Lower lobe of right lung (tissue), 2 donors: ENCODE measurements at regions not wholly inside any gene's neighbourhood (a gene's known extent, or its start where the extent isn't known, plus 50 kb on each side); places are given as distances from the start of the nearest gene placed in this dataset.
A peak's percentile ranks its signal among the peaks of the same experiment; 100 is the strongest.

ENCODE experiments used
- ATAC-seq, 2 donors: fragments of 200-7000 bp; cut with Tn5 transposase; one replicate each; pipeline ENCODE4 v1.9.1; 2020 to 2022; ENCODE audit warnings: mild to moderate bottlenecking in 2 of 2, moderate library complexity in 2 of 2
- DNase-seq: peaks from one replicate; pipeline ENCODE4 v3.0.0-alpha.2; 2020
- H3K27ac ChIP-seq: fragments of 200-600 bp; one replicate; pipeline ENCODE4 v1.8.0; 2022
- H3K27me3 ChIP-seq: fragments of 200-600 bp; one replicate; pipeline ENCODE4 v1.8.0; 2022; ENCODE audit warnings: low read depth
- H3K36me3 ChIP-seq: fragments of 200-600 bp; one replicate; pipeline ENCODE4 v1.8.0; 2022; ENCODE audit warnings: mild to moderate bottlenecking
- H3K4me1 ChIP-seq: fragments of 200-600 bp; one replicate; pipeline ENCODE4 v1.8.0; 2022
- H3K4me3 ChIP-seq: fragments of 200-600 bp; one replicate; pipeline ENCODE4 v1.8.0; 2022; ENCODE audit warnings: mild to moderate bottlenecking
- H3K9me3 ChIP-seq: fragments of 200-600 bp; one replicate; pipeline ENCODE4 v1.8.0; 2022
- CTCF ChIP-seq: fragments of 200-600 bp; IDR thresholded peaks from one replicate; pipeline ENCODE4 v1.8.0; 2022; ENCODE audit warnings: antibody characterized with exemption, mild to moderate bottlenecking
- intact Hi-C: fragments of 100-400 bp; cut with DNase I; formaldehyde crosslinking; loops from one replicate; pipeline ENCODE4 v1.11.0; 2022
- donor health status: DM: no; HTN: yes; CAD: no; lungs with severe emphysema.

GRCh38 chr12:75820848-75821578 is 210.6 kb downstream of the PHLDA1 start:
- intact Hi-C loops: no loop called here
- no peaks in the 10 kb centered on the region for H3K4me1 ChIP-seq
- H3K36me3 ChIP-seq: no peaks in the 10 kb centered on the region
- no peak overlapping the region for H3K4me3 ChIP-seq
- no peak overlapping the region for H3K27ac ChIP-seq
- peak; percentile 10 for TF ChIP-seq CTCF
- H3K9me3 ChIP-seq: no peaks in the 10 kb centered on the region
- H3K27me3 ChIP-seq: no peaks in the 10 kb centered on the region
- ATAC-seq (peak; percentile 14 to 43), DNase-seq (no peak)

GRCh38 chr12:75820071-75820470 is 211.5 kb downstream of the PHLDA1 start:
- Histone ChIP-seq H3K36me3 (no peaks in the 10 kb centered on the region), H3K27me3 (no peaks in the 10 kb centered on the region), H3K9me3 (no peaks in the 10 kb centered on the region), H3K27ac (no peak overlapping the region), H3K4me1 (peaks cover 8% of the 10 kb centered on the region), H3K4me3 (no peak overlapping the region)
- intact Hi-C loops: no loop called here
- ATAC-seq (no peak), DNase-seq (no peak)
- no peak for TF ChIP-seq CTCF

- DNase-seq (no peak), ATAC-seq (no peak)
- no peak for TF ChIP-seq CTCF
- H3K9me3 ChIP-seq: no peaks in the 10 kb centered on the region
- peaks cover 8% of the 10 kb centered on the region for H3K4me1 ChIP-seq
- no peak overlapping the region for H3K27ac ChIP-seq
- no peaks in the 10 kb centered on the region for H3K27me3 ChIP-seq
- no peak overlapping the region for H3K4me3 ChIP-seq
- no peaks in the 10 kb centered on the region for H3K36me3 ChIP-seq
- intact Hi-C loops: no loop called here
These were observed 212.1 kb downstream of the PHLDA1 start for GRCh38 chr12:75819512-75819911.

GRCh38 chr12:75818863-75819262 is 212.7 kb downstream of the PHLDA1 start:
- Histone ChIP-seq H3K9me3 (no peaks in the 10 kb centered on the region), H3K27ac (no peak overlapping the region), H3K4me1 (peaks cover 8% of the 10 kb centered on the region), H3K4me3 (no peak overlapping the region), H3K36me3 (no peaks in the 10 kb centered on the region), H3K27me3 (no peaks in the 10 kb centered on the region)
- intact Hi-C loops: no loop called here
- DNase-seq (no peak), ATAC-seq (no peak)
- no peak for TF ChIP-seq CTCF

GRCh38 chr12:75816897-75817296 is 214.7 kb downstream of the PHLDA1 start:
- H3K27me3 ChIP-seq: no peaks in the 10 kb centered on the region
- H3K4me3 ChIP-seq: no peak overlapping the region
- intact Hi-C loops: no loop called here
- H3K4me1 ChIP-seq: peaks cover 8% of the 10 kb centered on the region
- no peaks in the 10 kb centered on the region for H3K36me3 ChIP-seq
- TF ChIP-seq CTCF: no peak
- DNase-seq: no peak
- no peaks in the 10 kb centered on the region for H3K9me3 ChIP-seq
- ATAC-seq: no peak
- H3K27ac ChIP-seq: no peak overlapping the region
